Neural progenitor cell (in vitro differentiated cells): ENCODE measurements at regions not wholly inside any gene's neighbourhood (a gene's known extent, or its start where the extent isn't known, plus 50 kb on each side); places are given as distances from the start of the nearest gene placed in this dataset.

ENCODE experiments used
- DNase-seq: peaks from one replicate; pipeline ENCODE4 v3.0.0-alpha.2; 2016; ENCODE audit warnings: low spot score
- H2AFZ ChIP-seq: fragments of 200-600 bp; sonication (generic); replicated peaks from 2 replicates; pipeline ENCODE4 v1.6.1; 2016; ENCODE audit warnings: antibody characterized with exemption
- H3F3A ChIP-seq: fragments of 200-600 bp; sonication (generic); 2 replicates; pipeline ENCODE4 v1.6.1; 2016; ENCODE audit warnings: antibody characterized with exemption, low read depth
- H3K27ac ChIP-seq: fragments of 200-600 bp; sonication (generic); 2 replicates; pipeline ENCODE4 v1.5.1; 2016; ENCODE audit warnings: mild to moderate bottlenecking
- H3K27me3 ChIP-seq: fragments of 200-600 bp; sonication (generic); 2 replicates; pipeline ENCODE4 v1.6.1; 2016; ENCODE audit warnings: mild to moderate bottlenecking, moderate library complexity
- H3K36me3 ChIP-seq: fragments of 200-600 bp; sonication (generic); 2 replicates; pipeline ENCODE4 v1.5.1; 2016
- H3K4me1 ChIP-seq: fragments of 200-600 bp; sonication (generic); 2 replicates; pipeline ENCODE4 v1.6.1; 2016; ENCODE audit warnings: mixed run types
- H3K4me2 ChIP-seq: fragments of 200-600 bp; sonication (generic); 2 replicates; pipeline ENCODE4 v1.6.1; 2016
- H3K4me3 ChIP-seq: fragments of 200-600 bp; sonication (generic); 2 replicates; pipeline ENCODE4 v1.5.1; 2016
- H3K79me2 ChIP-seq: fragments of 200-600 bp; sonication (generic); 2 replicates; pipeline ENCODE4 v1.6.1; 2016; ENCODE audit warnings: low read depth
- H3K9ac ChIP-seq: fragments of 200-600 bp; sonication (generic); 2 replicates; pipeline ENCODE4 v1.6.1; 2016
- H3K9me3 ChIP-seq: fragments of 200-600 bp; sonication (generic); 2 replicates; pipeline ENCODE4 v1.5.1; 2016; ENCODE audit warnings: low read depth
- H4K20me1 ChIP-seq: fragments of 200-600 bp; sonication (generic); 2 replicates; pipeline ENCODE4 v1.6.1; 2016; ENCODE audit warnings: low read depth
- H3K27ac Mint-ChIP-seq: 3 replicates; pipeline ENCODE4 v1.8.0; 2021; ENCODE audit warnings: mixed read lengths
- H3K27me3 Mint-ChIP-seq: 2 replicates; pipeline ENCODE4 v1.8.0; 2022; ENCODE audit warnings: low read depth, mild to moderate bottlenecking, inconsistent platforms, moderate library complexity, mixed read lengths; ENCODE audit not compliant: insufficient read depth
- H3K36me3 Mint-ChIP-seq: 3 replicates; pipeline ENCODE4 v1.8.0; 2021; ENCODE audit warnings: mixed read lengths
- H3K4me1 Mint-ChIP-seq: 3 replicates; pipeline ENCODE4 v1.8.0; 2021; ENCODE audit warnings: mixed read lengths
- H3K4me3 Mint-ChIP-seq: 3 replicates; pipeline ENCODE4 v1.8.0; 2021; ENCODE audit warnings: mild to moderate bottlenecking, moderate library complexity, mixed read lengths
- H3K9me3 Mint-ChIP-seq: 3 replicates; pipeline ENCODE4 v1.8.0; 2020; ENCODE audit warnings: mixed read lengths
- EZH2 ChIP-seq: fragments of 200-600 bp; sonication (generic); IDR thresholded peaks from 2 replicates; pipeline ENCODE4 v1.6.1; 2017; ENCODE audit warnings: antibody characterized with exemption, mild to moderate bottlenecking, moderate library complexity
- EZH2phosphoT487 ChIP-seq: fragments of 200-600 bp; sonication (generic); IDR thresholded peaks from 2 replicates; pipeline ENCODE4 v1.6.1; 2017; ENCODE audit warnings: antibody characterized with exemption
- TF ChIP-seq, protein P1 (sequence below): fragments of 200-600 bp; sonication (generic); IDR thresholded peaks from 2 replicates; pipeline ENCODE4 v1.5.1; 2017; ENCODE audit warnings: antibody characterized with exemption, mild to moderate bottlenecking

DNA sequence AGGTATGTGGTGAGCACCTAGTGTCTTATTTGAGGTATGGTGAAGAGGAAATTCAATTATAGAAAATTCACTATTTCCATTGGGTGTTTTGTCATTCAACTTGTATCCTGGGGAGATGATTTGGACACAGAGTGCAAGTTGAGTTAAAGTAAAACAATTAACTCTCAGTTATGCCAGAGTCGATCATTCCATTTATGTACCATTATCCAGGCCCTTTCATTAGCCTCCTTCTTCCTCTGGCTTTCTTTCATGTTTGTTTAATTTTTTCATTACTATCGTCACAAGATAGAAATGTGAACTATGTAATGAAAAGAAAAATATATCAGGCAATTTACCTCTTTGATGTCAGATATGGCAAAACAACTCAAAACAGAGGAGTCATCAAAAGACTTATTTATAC, 1347.2 kb upstream of the NUDT12 start:
- H3K79me2 ChIP-seq = no peaks in the 10 kb centered on the region
- H3K27ac Mint-ChIP-seq = no peak overlapping the region
- no peak overlapping the region for H3K9ac ChIP-seq
- H3K4me1 ChIP-seq = peaks cover 11% of the 10 kb centered on the region
- H3K4me1 Mint-ChIP-seq = peaks cover 13% of the 10 kb centered on the region
- H3K27me3 ChIP-seq = no peaks in the 10 kb centered on the region
- no peaks in the 10 kb centered on the region for H3K9me3 Mint-ChIP-seq
- H3K36me3 ChIP-seq = no peaks in the 10 kb centered on the region
- no peaks in the 10 kb centered on the region for H3K36me3 Mint-ChIP-seq
- no peak overlapping the region for H2AFZ ChIP-seq
- H3K27me3 Mint-ChIP-seq = no peaks in the 10 kb centered on the region
- no peaks in the 10 kb centered on the region for H4K20me1 ChIP-seq
- no peak for DNase-seq
- no peaks in the 10 kb centered on the region for H3K9me3 ChIP-seq
- H3K27ac ChIP-seq = no peak overlapping the region
- no peak overlapping the region for H3K4me3 Mint-ChIP-seq
- no peaks in the 10 kb centered on the region for H3F3A ChIP-seq
- H3K4me3 ChIP-seq = no peak overlapping the region
- no peak overlapping the region for H3K4me2 ChIP-seq
- no peak for TF ChIP-seq EZH2
- TF ChIP-seq EZH2phosphoT487 = no peak
- TF ChIP-seq, protein P1, sequence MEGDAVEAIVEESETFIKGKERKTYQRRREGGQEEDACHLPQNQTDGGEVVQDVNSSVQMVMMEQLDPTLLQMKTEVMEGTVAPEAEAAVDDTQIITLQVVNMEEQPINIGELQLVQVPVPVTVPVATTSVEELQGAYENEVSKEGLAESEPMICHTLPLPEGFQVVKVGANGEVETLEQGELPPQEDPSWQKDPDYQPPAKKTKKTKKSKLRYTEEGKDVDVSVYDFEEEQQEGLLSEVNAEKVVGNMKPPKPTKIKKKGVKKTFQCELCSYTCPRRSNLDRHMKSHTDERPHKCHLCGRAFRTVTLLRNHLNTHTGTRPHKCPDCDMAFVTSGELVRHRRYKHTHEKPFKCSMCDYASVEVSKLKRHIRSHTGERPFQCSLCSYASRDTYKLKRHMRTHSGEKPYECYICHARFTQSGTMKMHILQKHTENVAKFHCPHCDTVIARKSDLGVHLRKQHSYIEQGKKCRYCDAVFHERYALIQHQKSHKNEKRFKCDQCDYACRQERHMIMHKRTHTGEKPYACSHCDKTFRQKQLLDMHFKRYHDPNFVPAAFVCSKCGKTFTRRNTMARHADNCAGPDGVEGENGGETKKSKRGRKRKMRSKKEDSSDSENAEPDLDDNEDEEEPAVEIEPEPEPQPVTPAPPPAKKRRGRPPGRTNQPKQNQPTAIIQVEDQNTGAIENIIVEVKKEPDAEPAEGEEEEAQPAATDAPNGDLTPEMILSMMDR = no peak

DNA sequence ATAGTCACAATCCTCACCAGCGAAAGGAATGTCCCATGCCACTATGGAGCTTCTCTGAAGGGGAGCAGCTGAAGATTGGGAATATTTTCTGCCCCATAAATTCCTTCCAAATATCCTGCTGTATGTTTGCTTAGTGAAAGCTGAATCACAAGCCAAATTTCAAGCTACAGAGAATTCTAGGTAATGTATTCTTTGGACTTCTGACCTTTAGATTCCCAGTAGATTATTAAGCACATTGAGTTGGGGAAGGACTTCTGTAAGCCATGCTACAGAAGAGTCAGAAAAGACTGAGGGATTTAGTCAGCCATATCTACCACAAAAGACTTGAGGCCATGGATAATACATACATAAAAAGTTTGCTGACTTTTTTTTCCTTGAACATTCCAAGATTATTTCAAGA, 1342.0 kb upstream of the NUDT12 start:
- Histone ChIP-seq H3K4me1 (peaks cover 11% of the 10 kb centered on the region), H3K27me3 (no peaks in the 10 kb centered on the region), H3K4me3 (no peak overlapping the region), H3K27ac (no peak overlapping the region), H3K36me3 (no peaks in the 10 kb centered on the region), H2AFZ (no peak overlapping the region), H3K9ac (no peak overlapping the region), H3K4me2 (no peak overlapping the region), H3F3A (no peaks in the 10 kb centered on the region), H3K79me2 (no peaks in the 10 kb centered on the region), H4K20me1 (no peaks in the 10 kb centered on the region), H3K9me3 (no peaks in the 10 kb centered on the region)
- Mint-ChIP-seq H3K27me3 (no peaks in the 10 kb centered on the region), H3K9me3 (no peaks in the 10 kb centered on the region), H3K4me1 (peaks cover 16% of the 10 kb centered on the region), H3K4me3 (no peak overlapping the region), H3K36me3 (no peaks in the 10 kb centered on the region), H3K27ac (no peak overlapping the region)
- TF ChIP-seq, protein P1 = no peak
- TF ChIP-seq EZH2phosphoT487 (no peak), EZH2 (no peak)
- no peak for DNase-seq

DNA sequence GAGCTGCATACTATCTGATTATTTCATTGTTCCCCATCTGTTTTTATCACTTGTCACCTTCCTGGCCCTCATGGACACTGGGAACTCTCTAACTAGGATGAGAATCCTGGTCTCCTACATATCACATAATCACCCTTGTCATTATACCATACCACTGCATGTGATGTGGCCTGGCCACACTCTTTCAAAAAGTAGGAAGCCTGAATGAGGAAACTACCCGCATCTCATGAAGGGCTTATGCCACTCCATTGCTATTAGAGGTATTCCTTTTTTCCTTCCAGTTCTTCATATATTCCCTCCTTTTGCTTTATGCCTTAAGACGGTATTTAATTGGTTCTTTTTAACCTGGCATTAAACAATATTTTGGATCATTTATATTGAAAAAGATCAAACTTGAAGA, 1341.4 kb upstream of the NUDT12 start:
- no peaks in the 10 kb centered on the region for H3K36me3 ChIP-seq
- H3K9me3 Mint-ChIP-seq = no peaks in the 10 kb centered on the region

DNA sequence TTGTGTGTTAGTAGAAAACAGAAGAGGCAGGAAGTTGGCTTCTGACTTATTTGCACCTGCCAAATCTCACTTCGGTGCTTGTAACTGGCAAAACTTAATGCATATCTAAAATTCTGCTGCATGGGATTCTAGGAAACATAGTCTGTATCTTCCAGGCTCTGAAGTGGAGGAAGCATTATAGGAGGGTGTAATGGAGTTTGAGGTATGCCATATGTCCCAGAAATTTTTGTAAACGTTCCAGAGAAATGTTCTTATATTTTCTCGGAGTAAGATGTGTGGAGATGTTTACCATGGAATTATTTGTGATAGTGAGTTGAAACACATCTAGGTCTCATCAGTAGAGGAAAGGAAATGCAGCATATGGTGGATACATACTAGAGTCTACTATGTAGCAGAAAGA, 1329.0 kb upstream of the NUDT12 start:
- H3K4me3 ChIP-seq = no peak overlapping the region
- H3F3A ChIP-seq = no peaks in the 10 kb centered on the region
- H3K27ac Mint-ChIP-seq = no peak overlapping the region
- no peak overlapping the region for H3K4me3 Mint-ChIP-seq
- no peaks in the 10 kb centered on the region for H3K27me3 Mint-ChIP-seq
- no peak for DNase-seq
- no peaks in the 10 kb centered on the region for H3K4me1 Mint-ChIP-seq
- no peak overlapping the region for H3K4me2 ChIP-seq
- no peaks in the 10 kb centered on the region for H3K79me2 ChIP-seq
- H3K36me3 ChIP-seq = no peaks in the 10 kb centered on the region
- no peak overlapping the region for H2AFZ ChIP-seq
- H3K9me3 Mint-ChIP-seq = no peaks in the 10 kb centered on the region
- H3K9ac ChIP-seq = no peak overlapping the region
- H3K27me3 ChIP-seq = no peaks in the 10 kb centered on the region
- H4K20me1 ChIP-seq = no peaks in the 10 kb centered on the region
- no peaks in the 10 kb centered on the region for H3K4me1 ChIP-seq
- H3K9me3 ChIP-seq = no peaks in the 10 kb centered on the region
- H3K27ac ChIP-seq = no peak overlapping the region
- TF ChIP-seq EZH2phosphoT487 (no peak), EZH2 (no peak)
- TF ChIP-seq, protein P1 = no peak
- H3K36me3 Mint-ChIP-seq = no peaks in the 10 kb centered on the region

More for the DNA sequence above, 1341.4 kb upstream of the NUDT12 start:
- H3K27me3 ChIP-seq = no peaks in the 10 kb centered on the region
- no peaks in the 10 kb centered on the region for H3F3A ChIP-seq
- no peak overlapping the region for H3K4me3 ChIP-seq
- no peaks in the 10 kb centered on the region for H3K27me3 Mint-ChIP-seq
- TF ChIP-seq EZH2 = no peak
- H3K27ac Mint-ChIP-seq = no peak overlapping the region
- no peak overlapping the region for H3K27ac ChIP-seq
- H3K9me3 ChIP-seq = no peaks in the 10 kb centered on the region
- no peak overlapping the region for H3K9ac ChIP-seq
- no peaks in the 10 kb centered on the region for H3K79me2 ChIP-seq
- H3K4me2 ChIP-seq = no peak overlapping the region
- no peaks in the 10 kb centered on the region for H3K36me3 Mint-ChIP-seq
- no peak overlapping the region for H3K4me3 Mint-ChIP-seq
- peaks cover 10% of the 10 kb centered on the region for H3K4me1 ChIP-seq
- no peak overlapping the region for H2AFZ ChIP-seq
- H3K4me1 Mint-ChIP-seq = peaks cover 16% of the 10 kb centered on the region
- no peaks in the 10 kb centered on the region for H4K20me1 ChIP-seq
- DNase-seq = no peak
